ENCODE measurements at regions not wholly inside any gene's neighbourhood (a gene's known extent, or its start where the extent isn't known, plus 50 kb on each side); places are given as distances from the start of the nearest gene placed in this dataset.

DNA sequence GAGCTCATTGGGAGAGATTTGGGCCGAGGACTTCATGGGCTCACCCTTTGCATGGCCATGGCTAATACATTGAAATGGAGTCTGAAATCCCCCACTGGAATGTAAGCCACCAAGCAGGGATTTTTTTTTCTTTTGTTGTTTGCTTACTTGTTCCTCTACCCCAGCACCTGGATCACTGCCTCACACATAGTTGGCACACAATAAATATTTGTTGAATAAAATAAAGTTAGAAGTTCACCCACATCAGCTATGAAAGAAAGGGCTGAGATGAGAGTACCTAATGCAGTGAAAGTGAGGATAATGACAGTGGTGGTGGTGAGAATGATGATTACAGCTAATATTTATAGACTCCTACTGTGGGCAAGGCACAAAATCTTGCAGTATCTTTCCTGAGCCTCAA lies 98.1 kb upstream of the ANXA1 start:
- TF ChIP-seq, protein P1, sequence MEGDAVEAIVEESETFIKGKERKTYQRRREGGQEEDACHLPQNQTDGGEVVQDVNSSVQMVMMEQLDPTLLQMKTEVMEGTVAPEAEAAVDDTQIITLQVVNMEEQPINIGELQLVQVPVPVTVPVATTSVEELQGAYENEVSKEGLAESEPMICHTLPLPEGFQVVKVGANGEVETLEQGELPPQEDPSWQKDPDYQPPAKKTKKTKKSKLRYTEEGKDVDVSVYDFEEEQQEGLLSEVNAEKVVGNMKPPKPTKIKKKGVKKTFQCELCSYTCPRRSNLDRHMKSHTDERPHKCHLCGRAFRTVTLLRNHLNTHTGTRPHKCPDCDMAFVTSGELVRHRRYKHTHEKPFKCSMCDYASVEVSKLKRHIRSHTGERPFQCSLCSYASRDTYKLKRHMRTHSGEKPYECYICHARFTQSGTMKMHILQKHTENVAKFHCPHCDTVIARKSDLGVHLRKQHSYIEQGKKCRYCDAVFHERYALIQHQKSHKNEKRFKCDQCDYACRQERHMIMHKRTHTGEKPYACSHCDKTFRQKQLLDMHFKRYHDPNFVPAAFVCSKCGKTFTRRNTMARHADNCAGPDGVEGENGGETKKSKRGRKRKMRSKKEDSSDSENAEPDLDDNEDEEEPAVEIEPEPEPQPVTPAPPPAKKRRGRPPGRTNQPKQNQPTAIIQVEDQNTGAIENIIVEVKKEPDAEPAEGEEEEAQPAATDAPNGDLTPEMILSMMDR (IDR thresholded peaks at IDR 0.05), result no peak
- TF ChIP-seq POLR2A (IDR thresholded peaks at IDR 0.05) (no peak), EP300 (IDR thresholded peaks at IDR 0.05) (no peak)

All from ovary (tissue), 3 donors.